GM18507 (cell line): ENCODE measurements at regions not wholly inside any gene's neighbourhood (a gene's known extent, or its start where the extent isn't known, plus 50 kb on each side); places are given as distances from the start of the nearest gene placed in this dataset.
A peak's percentile ranks its signal among the peaks of the same experiment; 100 is the strongest.

ENCODE experiments used
- DNase-seq: peaks from one replicate; pipeline ENCODE4 v3.0.0; 2011; ENCODE audit warnings: low read depth; ENCODE audit not compliant: insufficient read length; ENCODE audit errors: extremely low spot score
- FAIRE-seq: peaks from 2 replicates; lab custom pipeline; 2011; peaks lifted over from hg19 to GRCh38; lab: Jason Lieb, UNC

DNA sequence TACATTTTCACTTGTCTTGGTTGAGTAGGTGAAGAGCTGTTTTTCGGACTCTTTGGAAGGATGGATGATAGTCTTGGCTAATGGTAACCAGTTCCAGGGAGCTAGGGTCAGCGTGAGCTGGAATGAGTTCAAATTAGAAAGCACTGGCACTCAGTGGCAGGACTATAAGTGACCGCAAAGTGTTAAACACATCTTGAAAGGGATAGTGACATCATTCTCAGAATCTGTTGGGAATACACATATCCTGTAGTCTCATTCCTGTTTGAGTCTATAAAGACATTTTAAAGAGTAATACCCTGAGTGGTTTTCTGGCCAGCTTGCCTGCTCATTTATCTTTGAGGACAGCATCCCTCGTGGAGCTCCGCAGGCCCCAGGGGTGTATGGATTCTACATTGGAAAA, 56.7 kb upstream of the TMEM248 start:
- DNase-seq (no peak), FAIRE-seq (no peak)

DNA sequence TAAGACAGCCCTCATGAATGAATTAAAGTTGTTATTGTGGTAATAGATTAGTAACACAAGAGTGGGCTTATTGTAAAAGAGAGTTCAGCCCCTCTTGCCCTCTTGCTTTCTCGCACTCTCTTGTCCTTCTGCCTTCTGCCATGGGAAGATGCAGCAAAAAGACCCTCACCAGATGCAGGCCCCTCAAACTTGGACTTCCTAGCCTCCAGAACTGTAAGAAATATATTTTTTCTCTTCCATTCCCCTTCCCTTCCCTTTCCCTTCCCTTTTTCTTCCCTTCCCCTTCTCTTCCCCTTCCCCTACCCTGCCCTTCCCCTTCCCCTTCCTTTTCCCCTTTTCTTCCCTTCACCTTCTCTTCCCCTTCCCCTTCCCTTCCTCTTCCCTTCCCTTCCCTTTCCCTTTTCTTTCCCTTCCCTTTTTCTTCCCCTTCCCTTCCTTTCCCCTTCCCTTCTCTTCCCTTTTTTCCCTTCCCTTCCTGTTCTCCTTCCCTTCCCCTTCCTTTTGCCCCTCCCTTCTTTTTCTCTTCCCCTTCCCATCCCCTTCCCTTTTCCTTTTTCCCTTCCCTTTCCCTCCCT, 55.6 kb upstream of the TMEM248 start:
- FAIRE-seq (no peak), DNase-seq (no peak)

DNA sequence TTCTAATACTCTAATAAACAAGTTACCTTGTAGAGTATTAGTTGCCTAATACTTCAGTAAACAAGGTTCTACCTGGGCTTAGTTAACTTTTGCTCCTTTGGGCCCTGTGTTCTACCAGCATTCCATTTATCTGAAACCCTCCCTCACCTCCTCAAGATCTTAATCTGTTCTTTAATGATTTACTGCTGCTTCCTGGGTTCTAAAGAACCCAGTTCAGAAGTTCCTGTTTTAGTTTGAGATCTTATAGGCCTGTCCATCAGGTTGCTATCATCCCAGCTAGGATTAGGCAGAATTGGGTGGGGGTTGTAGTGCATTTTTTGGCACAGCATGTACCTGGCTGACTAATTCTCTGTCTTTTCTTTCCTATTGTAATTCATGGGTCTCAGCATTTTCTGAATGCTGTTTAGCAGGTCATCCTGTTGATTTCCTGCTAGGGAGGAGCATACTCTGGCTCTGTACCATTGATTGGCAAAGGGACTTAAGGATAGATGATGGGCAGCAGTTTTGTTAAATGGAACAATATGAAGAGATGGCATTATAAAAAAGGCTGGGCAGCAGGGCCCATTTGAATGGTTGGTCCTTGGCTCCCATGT, 53.7 kb upstream of the TMEM248 start:
- no peak for DNase-seq
- no peak for FAIRE-seq

DNA sequence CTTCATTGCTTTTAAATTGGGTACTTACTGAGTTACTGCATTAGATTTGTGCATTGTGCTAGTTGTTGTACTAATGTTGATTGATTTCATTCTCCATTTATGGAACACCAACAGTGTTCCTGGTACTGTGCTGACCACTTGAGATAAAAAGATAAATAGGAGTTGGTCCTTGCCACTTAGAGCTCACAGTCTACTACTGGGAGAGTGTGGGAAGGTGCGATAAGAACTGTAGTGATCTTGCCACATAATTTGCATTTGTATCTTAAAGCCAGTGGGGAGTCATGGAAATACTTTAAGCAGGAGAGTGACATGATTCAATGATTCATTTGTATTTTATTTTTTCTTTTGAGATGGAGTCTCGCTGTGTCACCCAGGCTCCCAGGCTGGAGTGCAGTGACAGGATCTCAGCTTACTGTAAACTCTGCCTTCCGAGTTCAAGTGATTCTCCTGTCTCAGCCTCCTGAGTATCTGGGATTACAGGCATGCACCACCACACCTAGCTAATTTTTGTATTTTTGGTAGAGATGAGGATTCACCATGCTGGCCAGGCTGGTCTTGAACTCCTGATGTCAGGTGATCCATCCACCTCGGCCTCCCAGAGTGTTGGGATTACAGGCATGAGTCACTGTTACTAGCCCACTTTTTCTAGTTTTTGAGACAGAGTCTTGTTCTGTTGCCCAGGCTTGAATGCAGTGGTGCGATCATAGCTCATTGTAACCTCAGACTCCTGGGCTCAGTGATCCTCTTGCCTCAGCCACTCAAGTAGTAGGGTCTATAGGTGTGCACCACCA, 51.2 kb upstream of the TMEM248 start:
- peak; percentile 56 for FAIRE-seq

DNA sequence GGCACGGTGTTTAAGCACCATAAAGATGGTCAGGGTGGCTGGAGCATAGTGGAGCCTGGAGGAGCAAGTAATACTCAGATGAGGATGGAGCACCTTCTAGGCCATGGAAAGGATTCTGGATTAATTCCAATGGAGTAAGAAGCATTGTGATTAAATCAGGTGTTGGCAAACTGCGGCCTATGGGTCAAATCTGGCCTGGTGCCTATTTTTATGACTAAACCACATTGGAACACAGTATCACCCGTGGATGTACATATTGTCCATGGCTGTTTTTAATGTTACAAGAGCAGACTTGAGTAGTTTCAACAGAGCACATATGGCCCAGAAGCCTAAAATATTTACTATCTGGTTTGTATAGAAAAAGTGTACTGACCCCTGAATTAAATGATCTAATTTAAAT, 49.9 kb upstream of the TMEM248 start:
- no peak for FAIRE-seq
- no peak for DNase-seq

More for the DNA sequence above, 51.2 kb upstream of the TMEM248 start:
- DNase-seq, result no peak
